ENCODE measurements at regions not wholly inside any gene's neighbourhood (a gene's known extent, or its start where the extent isn't known, plus 50 kb on each side); places are given as distances from the start of the nearest gene placed in this dataset.

DNA sequence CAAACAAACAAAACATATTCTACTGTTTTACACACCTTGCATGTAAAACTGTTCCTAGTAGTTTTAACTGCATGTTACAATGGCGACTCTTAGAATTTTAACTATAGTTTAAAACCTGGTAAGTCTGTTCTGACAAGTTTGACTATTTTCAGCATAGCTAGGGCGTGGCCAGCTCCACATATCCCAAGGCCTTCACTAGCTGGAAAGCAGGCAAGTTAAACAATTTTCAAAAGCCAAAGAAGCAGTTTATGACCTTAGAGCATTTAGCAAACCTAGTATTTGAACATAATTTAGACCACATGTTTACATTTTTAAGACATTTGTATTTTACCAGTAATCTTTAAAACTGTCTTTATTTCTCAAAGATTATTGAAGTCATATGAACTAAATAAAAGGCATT lies 402.8 kb upstream of the SYT4 start:
- DNase-seq (ENCODE audit: low read depth, low spot score), result no peak
- no peak for ATAC-seq
- POLR2A ChIA-PET, result no interaction called here
- Histone ChIP-seq H3K4me1 (ENCODE audit: control insufficient read depth in 1 of 2, insufficient read depth in 2 of 2, low read length in 2 of 2) (no peaks in the 10 kb centered on the region), H3K4me3 (replicated peaks in 1 of 2; ENCODE audit: low read depth in 1 of 2, low read length in 2 of 2) (no peak overlapping the region), H3K9ac (ENCODE audit: low read length) (no peak overlapping the region), H3K27me3 (ENCODE audit: insufficient read depth, low read length) (no peaks in the 10 kb centered on the region), H3K9me2 (ENCODE audit: insufficient read depth) (no peaks in the 10 kb centered on the region), H3K27ac (ENCODE audit: low read depth, low read length) (no peak overlapping the region), H3K9me3 (ENCODE audit: control insufficient read depth in 1 of 2, insufficient read depth in 1 of 2, low read depth in 1 of 2, low read length in 2 of 2) (peaks cover 7 to 8% of the 10 kb centered on the region in 2 experiments; a peak in 2 of 4 replicates), H3K4me2 (ENCODE audit: low read length) (no peak overlapping the region), H3K79me2 (ENCODE audit: insufficient read depth, low read length) (no peaks in the 10 kb centered on the region), H4K20me1 (ENCODE audit: insufficient read depth) (no peaks in the 10 kb centered on the region), H3K36me3 (ENCODE audit: control insufficient read depth in 1 of 2, insufficient read depth in 2 of 2, low read length in 2 of 2) (no peaks in the 10 kb centered on the region; a peak in 1 of 4 replicates), H2AFZ (ENCODE audit: low read depth, low read length, poor library complexity, severe bottlenecking) (no peak overlapping the region)
- intact Hi-C loops (cut with micrococcal nuclease), result no loop called here
- CTCF ChIA-PET, result no interaction called here
- TF ChIP-seq POLR2AphosphoS5 (IDR thresholded peaks at IDR 0.05; ENCODE audit: low read depth, low read length), result no peak
- TF ChIP-seq SRF (IDR thresholded peaks at IDR 0.05; ENCODE audit: low read depth), result no peak
- no peak for TF ChIP-seq JUND (IDR thresholded peaks at IDR 0.05)
- TF ChIP-seq, protein P1, sequence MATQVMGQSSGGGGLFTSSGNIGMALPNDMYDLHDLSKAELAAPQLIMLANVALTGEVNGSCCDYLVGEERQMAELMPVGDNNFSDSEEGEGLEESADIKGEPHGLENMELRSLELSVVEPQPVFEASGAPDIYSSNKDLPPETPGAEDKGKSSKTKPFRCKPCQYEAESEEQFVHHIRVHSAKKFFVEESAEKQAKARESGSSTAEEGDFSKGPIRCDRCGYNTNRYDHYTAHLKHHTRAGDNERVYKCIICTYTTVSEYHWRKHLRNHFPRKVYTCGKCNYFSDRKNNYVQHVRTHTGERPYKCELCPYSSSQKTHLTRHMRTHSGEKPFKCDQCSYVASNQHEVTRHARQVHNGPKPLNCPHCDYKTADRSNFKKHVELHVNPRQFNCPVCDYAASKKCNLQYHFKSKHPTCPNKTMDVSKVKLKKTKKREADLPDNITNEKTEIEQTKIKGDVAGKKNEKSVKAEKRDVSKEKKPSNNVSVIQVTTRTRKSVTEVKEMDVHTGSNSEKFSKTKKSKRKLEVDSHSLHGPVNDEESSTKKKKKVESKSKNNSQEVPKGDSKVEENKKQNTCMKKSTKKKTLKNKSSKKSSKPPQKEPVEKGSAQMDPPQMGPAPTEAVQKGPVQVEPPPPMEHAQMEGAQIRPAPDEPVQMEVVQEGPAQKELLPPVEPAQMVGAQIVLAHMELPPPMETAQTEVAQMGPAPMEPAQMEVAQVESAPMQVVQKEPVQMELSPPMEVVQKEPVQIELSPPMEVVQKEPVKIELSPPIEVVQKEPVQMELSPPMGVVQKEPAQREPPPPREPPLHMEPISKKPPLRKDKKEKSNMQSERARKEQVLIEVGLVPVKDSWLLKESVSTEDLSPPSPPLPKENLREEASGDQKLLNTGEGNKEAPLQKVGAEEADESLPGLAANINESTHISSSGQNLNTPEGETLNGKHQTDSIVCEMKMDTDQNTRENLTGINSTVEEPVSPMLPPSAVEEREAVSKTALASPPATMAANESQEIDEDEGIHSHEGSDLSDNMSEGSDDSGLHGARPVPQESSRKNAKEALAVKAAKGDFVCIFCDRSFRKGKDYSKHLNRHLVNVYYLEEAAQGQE (IDR thresholded peaks at IDR 0.05; ENCODE audit: low read depth), result no peak
- no peak for TF ChIP-seq TCF7L2 (IDR thresholded peaks at IDR 0.05; ENCODE audit: borderline replicate concordance, extremely low read depth, insufficient read depth, insufficient read length)
- TF ChIP-seq, protein P2, sequence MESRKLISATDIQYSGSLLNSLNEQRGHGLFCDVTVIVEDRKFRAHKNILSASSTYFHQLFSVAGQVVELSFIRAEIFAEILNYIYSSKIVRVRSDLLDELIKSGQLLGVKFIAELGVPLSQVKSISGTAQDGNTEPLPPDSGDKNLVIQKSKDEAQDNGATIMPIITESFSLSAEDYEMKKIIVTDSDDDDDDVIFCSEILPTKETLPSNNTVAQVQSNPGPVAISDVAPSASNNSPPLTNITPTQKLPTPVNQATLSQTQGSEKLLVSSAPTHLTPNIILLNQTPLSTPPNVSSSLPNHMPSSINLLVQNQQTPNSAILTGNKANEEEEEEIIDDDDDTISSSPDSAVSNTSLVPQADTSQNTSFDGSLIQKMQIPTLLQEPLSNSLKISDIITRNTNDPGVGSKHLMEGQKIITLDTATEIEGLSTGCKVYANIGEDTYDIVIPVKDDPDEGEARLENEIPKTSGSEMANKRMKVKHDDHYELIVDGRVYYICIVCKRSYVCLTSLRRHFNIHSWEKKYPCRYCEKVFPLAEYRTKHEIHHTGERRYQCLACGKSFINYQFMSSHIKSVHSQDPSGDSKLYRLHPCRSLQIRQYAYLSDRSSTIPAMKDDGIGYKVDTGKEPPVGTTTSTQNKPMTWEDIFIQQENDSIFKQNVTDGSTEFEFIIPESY (IDR thresholded peaks at IDR 0.05; ENCODE audit: extremely low read depth, insufficient replicate concordance, low read length), result no peak
- no peak for TF ChIP-seq EZH2phosphoT487 (IDR thresholded peaks at IDR 0.05; ENCODE audit: borderline replicate concordance)
- TF ChIP-seq ZFX (IDR thresholded peaks at IDR 0.05), result no peak
- TF ChIP-seq SP1 (IDR thresholded peaks at IDR 0.05; ENCODE audit: low read depth), result no peak
- TF ChIP-seq SIN3A (IDR thresholded peaks at IDR 0.05; ENCODE audit: low read depth), result no peak
- no peak for TF ChIP-seq CBX3 (IDR thresholded peaks at IDR 0.05; ENCODE audit: low read depth)
- no peak for TF ChIP-seq EGR1 (IDR thresholded peaks at IDR 0.05; ENCODE audit: low read depth)
- TF ChIP-seq, protein P3, sequence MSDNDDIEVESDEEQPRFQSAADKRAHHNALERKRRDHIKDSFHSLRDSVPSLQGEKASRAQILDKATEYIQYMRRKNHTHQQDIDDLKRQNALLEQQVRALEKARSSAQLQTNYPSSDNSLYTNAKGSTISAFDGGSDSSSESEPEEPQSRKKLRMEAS (IDR thresholded peaks at IDR 0.05), result no peak
- RAD21 ChIA-PET (ENCODE audit: low non-redundant PET in 1 of 2, low total read pairs in 2 of 2, uncharacterized antibody in 2 of 2, unreplicated experiment in 2 of 2), result no interaction called here
- BruUV-seq (replicated peaks), result no TSS peak

Measured in HCT116 (cell line).